ENCODE measurements at regions not wholly inside any gene's neighbourhood (a gene's known extent, or its start where the extent isn't known, plus 50 kb on each side); places are given as distances from the start of the nearest gene placed in this dataset.

DNA sequence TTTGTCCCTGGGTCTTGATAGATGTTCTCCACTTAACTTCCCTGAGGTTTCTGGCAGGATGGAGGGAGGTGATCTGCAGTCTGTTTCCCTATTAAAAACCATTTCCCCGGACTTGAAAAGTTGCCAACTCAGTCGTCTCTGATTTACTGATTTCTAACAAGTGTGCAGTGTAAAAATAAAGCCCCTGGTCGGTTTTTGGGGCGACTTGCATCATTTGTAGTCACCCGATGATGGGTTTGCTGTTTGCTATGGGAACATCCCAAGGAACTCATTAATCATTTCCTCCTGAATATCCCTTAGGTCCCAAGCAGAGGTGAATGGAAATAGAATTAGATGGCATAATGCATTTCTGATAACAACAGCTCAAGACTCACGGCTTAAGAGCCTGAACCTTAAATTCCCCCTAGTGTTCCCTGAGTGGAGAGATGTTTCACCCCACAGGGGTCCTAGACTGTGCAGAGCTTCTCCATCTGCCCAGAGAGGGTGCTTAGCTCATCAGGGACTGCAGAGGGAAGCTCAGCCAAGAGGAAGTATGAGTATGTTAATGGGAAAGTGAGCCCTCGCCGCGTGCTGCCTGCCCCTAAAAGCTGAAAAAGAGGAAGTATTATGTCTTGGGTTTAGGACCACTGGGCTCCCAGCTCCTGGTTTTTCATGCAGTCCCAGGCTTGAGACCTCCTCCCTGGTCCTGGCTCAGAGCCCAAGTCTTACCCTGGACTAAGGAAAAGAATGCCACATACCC lies 115.1 kb upstream of the DAP start:
- Histone ChIP-seq H3K27me3 (peaks cover 5% of the 10 kb centered on the region), H3K27ac (no peak overlapping the region), H3K36me3 (no peaks in the 10 kb centered on the region), H3K4me3 (no peak overlapping the region), H3K4me1 (no peaks in the 10 kb centered on the region), H3K9me3 (no peaks in the 10 kb centered on the region)
- TF ChIP-seq, protein P1, sequence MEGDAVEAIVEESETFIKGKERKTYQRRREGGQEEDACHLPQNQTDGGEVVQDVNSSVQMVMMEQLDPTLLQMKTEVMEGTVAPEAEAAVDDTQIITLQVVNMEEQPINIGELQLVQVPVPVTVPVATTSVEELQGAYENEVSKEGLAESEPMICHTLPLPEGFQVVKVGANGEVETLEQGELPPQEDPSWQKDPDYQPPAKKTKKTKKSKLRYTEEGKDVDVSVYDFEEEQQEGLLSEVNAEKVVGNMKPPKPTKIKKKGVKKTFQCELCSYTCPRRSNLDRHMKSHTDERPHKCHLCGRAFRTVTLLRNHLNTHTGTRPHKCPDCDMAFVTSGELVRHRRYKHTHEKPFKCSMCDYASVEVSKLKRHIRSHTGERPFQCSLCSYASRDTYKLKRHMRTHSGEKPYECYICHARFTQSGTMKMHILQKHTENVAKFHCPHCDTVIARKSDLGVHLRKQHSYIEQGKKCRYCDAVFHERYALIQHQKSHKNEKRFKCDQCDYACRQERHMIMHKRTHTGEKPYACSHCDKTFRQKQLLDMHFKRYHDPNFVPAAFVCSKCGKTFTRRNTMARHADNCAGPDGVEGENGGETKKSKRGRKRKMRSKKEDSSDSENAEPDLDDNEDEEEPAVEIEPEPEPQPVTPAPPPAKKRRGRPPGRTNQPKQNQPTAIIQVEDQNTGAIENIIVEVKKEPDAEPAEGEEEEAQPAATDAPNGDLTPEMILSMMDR (IDR thresholded peaks at IDR 0.05) = no peak
- no peak for DNase-seq (ENCODE audit: low spot score in 2 of 2)
- WGBS = 20% methylated on average over 9 of the region's 9 CpGs

DNA sequence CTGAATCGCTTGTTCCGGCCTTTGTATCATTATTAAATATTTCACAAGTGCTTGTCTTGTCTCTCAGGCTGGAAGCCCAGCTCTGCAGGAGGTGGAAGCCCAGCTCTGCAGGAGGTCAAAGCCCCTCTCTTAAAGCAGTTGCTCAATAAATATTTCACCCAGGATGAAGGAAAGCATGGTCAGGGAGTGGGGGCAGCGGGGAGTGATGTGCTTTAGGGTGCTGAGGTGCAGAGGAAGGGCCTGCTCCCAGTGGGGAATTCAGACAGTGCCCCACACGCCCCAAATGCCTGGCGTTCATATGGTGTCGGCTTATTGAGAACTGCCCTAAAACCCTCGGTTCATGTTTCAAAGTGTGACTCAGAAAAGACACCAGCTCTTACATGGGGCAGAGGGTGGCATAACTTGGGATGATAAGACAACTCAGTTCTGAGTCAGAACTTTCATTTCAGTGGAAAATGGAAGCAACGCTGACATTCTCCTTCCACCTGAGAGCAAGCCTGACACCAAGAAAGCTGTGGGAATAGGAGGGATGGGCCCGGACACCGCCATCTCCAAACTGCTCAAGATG lies 114.3 kb upstream of the DAP start:
- 91% methylated on average over 10 of the region's 10 CpGs for WGBS
- Histone ChIP-seq H3K27ac (no peak overlapping the region), H3K4me1 (no peaks in the 10 kb centered on the region), H3K36me3 (no peaks in the 10 kb centered on the region), H3K4me3 (no peak overlapping the region), H3K27me3 (peaks cover 5% of the 10 kb centered on the region), H3K9me3 (no peaks in the 10 kb centered on the region)
- TF ChIP-seq, protein P1 (IDR thresholded peaks at IDR 0.05) = no peak
- TF ChIP-seq POLR2A (IDR thresholded peaks at IDR 0.05) (no peak), POLR2AphosphoS5 (IDR thresholded peaks at IDR 0.05) (no peak), EP300 (IDR thresholded peaks at IDR 0.05) (no peak)
- DNase-seq (ENCODE audit: low spot score in 2 of 2) = no peak

DNA sequence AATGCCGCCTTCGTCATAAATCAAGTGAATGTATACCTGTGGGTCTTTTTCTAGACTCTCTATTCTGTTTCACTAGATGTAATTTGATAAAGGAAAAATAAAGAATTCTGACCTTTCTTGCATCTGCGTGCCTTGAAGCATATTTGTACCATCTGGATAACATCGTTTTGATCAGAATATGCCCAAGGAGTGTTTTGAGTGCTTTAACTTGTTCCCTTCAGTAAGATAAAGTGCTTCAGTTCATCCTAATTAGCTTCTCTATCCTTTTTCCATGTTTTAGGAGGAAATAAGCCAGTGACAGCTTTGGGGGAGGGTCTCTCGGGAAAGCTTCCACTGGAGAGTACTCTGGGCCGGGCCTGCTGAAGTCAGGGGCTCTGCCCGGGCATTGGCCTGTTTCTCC lies 113.5 kb upstream of the DAP start:
- no peak for TF ChIP-seq POLR2A (IDR thresholded peaks at IDR 0.05)
- TF ChIP-seq POLR2AphosphoS5 (IDR thresholded peaks at IDR 0.05) = no peak
- TF ChIP-seq, protein P1 (IDR thresholded peaks at IDR 0.05) = no peak
- TF ChIP-seq EP300 (IDR thresholded peaks at IDR 0.05) = no peak
- H3K4me1 ChIP-seq = no peaks in the 10 kb centered on the region
- no peaks in the 10 kb centered on the region for H3K9me3 ChIP-seq
- H3K27ac ChIP-seq = no peak overlapping the region
- H3K36me3 ChIP-seq = no peaks in the 10 kb centered on the region
- H3K27me3 ChIP-seq = peaks cover 5% of the 10 kb centered on the region
- WGBS = 74% methylated on average over 7 of the region's 7 CpGs
- H3K4me3 ChIP-seq = no peak overlapping the region
- no peak for DNase-seq (ENCODE audit: low spot score in 2 of 2)

DNA sequence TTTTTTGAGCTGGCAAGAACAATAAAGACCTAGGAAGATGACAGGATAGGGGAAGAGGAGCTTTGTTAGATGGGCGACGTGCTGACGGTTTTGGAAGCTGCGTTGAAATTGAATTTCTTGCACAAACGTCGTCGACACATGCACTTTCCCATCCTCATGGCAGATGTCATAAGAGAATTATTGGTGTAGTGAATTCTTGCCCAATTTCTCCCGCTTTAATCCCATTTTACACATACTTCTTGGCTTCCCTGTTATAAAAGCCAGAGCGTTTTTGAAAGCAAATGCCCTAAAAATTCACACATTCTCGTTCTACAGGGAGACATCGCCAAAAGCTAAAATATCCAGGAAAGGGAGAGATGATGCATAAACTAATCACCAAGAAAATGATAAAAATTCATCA lies 109.8 kb upstream of the DAP start:
- Histone ChIP-seq H3K27me3 (peaks cover 7% of the 10 kb centered on the region), H3K36me3 (no peaks in the 10 kb centered on the region), H3K27ac (no peak overlapping the region), H3K4me1 (peaks cover 5% of the 10 kb centered on the region), H3K9me3 (no peaks in the 10 kb centered on the region), H3K4me3 (no peak overlapping the region)
- no peak for TF ChIP-seq EP300 (IDR thresholded peaks at IDR 0.05)
- no peak for TF ChIP-seq POLR2A (IDR thresholded peaks at IDR 0.05)
- TF ChIP-seq, protein P1 (IDR thresholded peaks at IDR 0.05) = no peak
- TF ChIP-seq POLR2AphosphoS5 (IDR thresholded peaks at IDR 0.05) = no peak
- DNase-seq (ENCODE audit: low spot score in 2 of 2) = no peak
- WGBS = 80% methylated on average over 11 of the region's 11 CpGs

DNA sequence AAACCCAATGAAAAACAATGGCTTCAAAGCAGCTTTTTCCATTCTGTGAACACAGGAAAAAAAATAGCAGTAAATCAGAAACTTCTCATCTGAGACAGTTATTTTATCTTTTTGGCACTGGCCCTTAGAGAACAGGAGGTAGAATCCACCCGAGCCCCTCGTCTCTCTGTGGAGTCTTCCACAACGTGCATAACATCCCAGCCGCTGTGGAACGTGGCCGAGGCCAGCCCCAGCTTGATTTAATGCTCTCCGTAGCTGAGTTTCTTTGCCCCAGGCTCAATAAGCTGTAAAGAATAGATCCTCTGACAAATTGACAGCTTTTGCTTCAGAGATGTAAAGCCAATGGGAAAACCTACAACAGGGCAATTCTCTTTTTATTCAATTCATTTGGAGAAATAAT lies 107.9 kb upstream of the DAP start:
- WGBS = 10% methylated on average over 7 of the region's 7 CpGs
- Histone ChIP-seq H3K27me3 (peaks cover 2% of the 10 kb centered on the region), H3K36me3 (no peaks in the 10 kb centered on the region), H3K4me1 (peaks cover 5% of the 10 kb centered on the region), H3K9me3 (no peaks in the 10 kb centered on the region), H3K4me3 (no peak overlapping the region), H3K27ac (no peak overlapping the region)
- TF ChIP-seq POLR2A (IDR thresholded peaks at IDR 0.05) (no peak), POLR2AphosphoS5 (IDR thresholded peaks at IDR 0.05) (no peak), EP300 (IDR thresholded peaks at IDR 0.05) (no peak)
- TF ChIP-seq, protein P1 (IDR thresholded peaks at IDR 0.05) = no peak
- DNase-seq (ENCODE audit: low spot score in 2 of 2) = no peak

All from suprapubic skin (tissue), 4 donors.